Jurkat, Clone E6-1 (cell line): ENCODE measurements at regions not wholly inside any gene's neighbourhood (a gene's known extent, or its start where the extent isn't known, plus 50 kb on each side); places are given as distances from the start of the nearest gene placed in this dataset.
"Not testable (repeated sequence)": the region's sequence is repeated elsewhere in the genome, so short reads cannot be mapped to it uniquely, and the experiment has no call there.

Experiments used
- DNase-seq: peaks from one replicate; pipeline ENCODE4 v3.0.0-alpha.2; 2011; ENCODE audit warnings: low read depth, low spot score
- H3K4me3 ChIP-seq: 2 replicates; pipeline ENCODE4 v1.5.1; 2011; ENCODE audit warnings: mild to moderate bottlenecking, low read length, control low read depth, moderate library complexity

GRCh38 chr11:134731213-134731961 is 319.3 kb upstream of the B3GAT1 start:
- H3K4me3 ChIP-seq = no peak overlapping the region
- DNase-seq = no peak

- DNase-seq = no peak
- H3K4me3 ChIP-seq = no peak overlapping the region
These were observed 318.6 kb upstream of the B3GAT1 start for GRCh38 chr11:134730561-134731212.

GRCh38 chr11:134730101-134730500 is 318.1 kb upstream of the B3GAT1 start:
- no peak overlapping the region for H3K4me3 ChIP-seq
- no peak for DNase-seq

GRCh38 chr11:134728186-134728585 is 316.1 kb upstream of the B3GAT1 start:
- DNase-seq = no peak
- no peak overlapping the region for H3K4me3 ChIP-seq

GRCh38 chr11:134727636-134728035 is 315.6 kb upstream of the B3GAT1 start:
- DNase-seq = no peak
- peak overlapping the region; percentile 52 for H3K4me3 ChIP-seq

GRCh38 chr11:134727204-134727603 is 315.2 kb upstream of the B3GAT1 start:
- H3K4me3 ChIP-seq = peak overlapping the region; percentile 52
- DNase-seq = peak; percentile 92

GRCh38 chr11:134725716-134726639 is 313.9 kb upstream of the B3GAT1 start:
- H3K4me3 ChIP-seq = peak overlapping the region; percentile 52
- DNase-seq = no peak

- DNase-seq = no peak
- H3K4me3 ChIP-seq = peak overlapping the region; percentile 52
These were observed 313.2 kb upstream of the B3GAT1 start for GRCh38 chr11:134725211-134725610.

- peak overlapping the region; percentile 52 for H3K4me3 ChIP-seq
- no peak for DNase-seq
These were observed 312.7 kb upstream of the B3GAT1 start for GRCh38 chr11:134724779-134725140.

GRCh38 chr11:134724106-134724778 is 312.2 kb upstream of the B3GAT1 start:
- peak overlapping the region; percentile 40 for H3K4me3 ChIP-seq
- peak; percentile 99 for DNase-seq

- H3K4me3 ChIP-seq = not testable (repeated sequence)
- DNase-seq = peak; percentile 89
These were observed 308.6 kb upstream of the B3GAT1 start for GRCh38 chr11:134720691-134721070.

GRCh38 chr11:134719940-134720690 is 308.1 kb upstream of the B3GAT1 start:
- H3K4me3 ChIP-seq, DNase-seq: not testable (repeated sequence)

GRCh38 chr11:134719397-134719796 is 307.4 kb upstream of the B3GAT1 start:
- H3K4me3 ChIP-seq = no peak overlapping the region
- no peak for DNase-seq

GRCh38 chr11:134716582-134716981 is 304.5 kb upstream of the B3GAT1 start:
- no peak overlapping the region for H3K4me3 ChIP-seq
- no peak for DNase-seq

GRCh38 chr11:134714021-134714656 is 302.1 kb upstream of the B3GAT1 start:
- no peak overlapping the region for H3K4me3 ChIP-seq
- no peak for DNase-seq

GRCh38 chr11:134712228-134713145 is 300.4 kb upstream of the B3GAT1 start:
- H3K4me3 ChIP-seq = no peak overlapping the region
- no peak for DNase-seq

GRCh38 chr11:134711588-134711987 is 299.5 kb upstream of the B3GAT1 start:
- no peak for DNase-seq

More at GRCh38 chr11:134711588-134711987, 299.5 kb upstream of the B3GAT1 start:
- no peak overlapping the region for H3K4me3 ChIP-seq
